Stimulated activated naive CD4-positive, alpha-beta T cell (primary cell): ENCODE measurements at regions not wholly inside any gene's neighbourhood (a gene's known extent, or its start where the extent isn't known, plus 50 kb on each side); places are given as distances from the start of the nearest gene placed in this dataset.

Source experiments
- DNase-seq, 6 experiments: peaks; one replicate each; lab custom pipeline; 2025; lab: John Stamatoyannopoulos, UW

DNA sequence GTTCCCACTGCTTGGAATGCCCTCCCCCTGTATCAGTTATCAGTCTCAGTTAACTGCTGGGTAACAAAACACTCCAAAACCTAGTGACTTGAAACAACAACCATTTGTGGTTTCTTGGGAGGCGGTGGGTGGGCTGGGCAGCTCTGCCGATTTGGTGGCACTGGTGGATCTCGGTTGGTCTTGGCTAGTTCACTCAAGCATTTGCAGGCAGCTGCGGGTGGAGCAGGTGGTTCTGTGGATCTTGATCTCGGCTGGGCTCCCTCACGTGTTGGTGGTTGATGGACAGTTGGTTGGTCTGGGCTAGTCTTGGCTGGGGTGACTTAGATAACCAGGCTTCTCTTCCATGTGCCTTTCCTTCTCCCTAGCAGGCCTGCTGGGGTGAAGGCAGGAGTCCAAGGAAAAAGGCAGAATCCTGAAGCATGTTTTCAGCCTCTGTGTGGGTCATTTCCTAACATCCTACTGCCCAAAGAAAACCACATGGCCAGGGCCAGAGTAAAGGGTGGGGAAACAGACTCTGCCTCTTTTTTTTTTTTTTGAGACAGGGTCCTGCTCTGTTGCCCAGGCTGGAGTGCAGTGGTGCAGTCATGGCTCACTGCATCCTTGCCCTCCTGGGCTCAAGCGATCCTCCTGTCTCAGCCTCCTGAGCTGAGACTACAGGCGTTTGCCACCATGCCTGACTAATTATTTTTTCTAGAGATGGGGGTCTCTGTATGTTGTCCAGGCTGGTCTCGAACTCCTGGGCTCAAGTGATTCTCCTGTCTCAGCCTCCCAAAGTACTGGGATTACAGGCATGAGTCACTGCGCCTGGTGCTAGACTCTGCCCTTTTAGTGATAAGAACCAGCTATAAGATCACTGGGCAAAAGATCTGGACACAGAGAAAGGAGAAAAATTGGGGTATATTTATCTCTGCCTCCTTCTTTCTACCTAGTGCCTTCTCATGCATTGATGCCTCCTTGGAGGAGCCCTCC lies 183.7 kb downstream of the RGS3 start:
- DNase-seq: no peak

DNA sequence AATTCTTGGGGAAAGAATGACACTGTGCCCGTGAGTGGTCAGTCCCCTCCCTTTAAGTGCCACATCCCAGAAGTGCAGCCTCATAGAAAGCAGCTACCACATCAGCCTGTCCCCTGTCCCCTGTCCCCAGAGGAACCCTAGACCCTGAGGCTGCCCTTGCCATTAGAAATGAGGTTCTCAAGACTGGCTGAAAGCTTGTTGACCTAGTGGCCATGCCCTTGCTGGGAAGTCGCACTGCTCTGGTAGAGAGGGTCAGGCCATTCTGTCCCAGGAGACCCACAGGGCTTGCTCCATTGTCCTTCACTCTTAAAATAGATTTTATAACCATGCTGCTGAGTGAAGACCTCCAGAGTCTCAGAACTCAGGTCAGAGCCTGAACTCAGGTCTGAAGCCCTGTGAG lies 184.5 kb downstream of the RGS3 start:
- no peak for DNase-seq

DNA sequence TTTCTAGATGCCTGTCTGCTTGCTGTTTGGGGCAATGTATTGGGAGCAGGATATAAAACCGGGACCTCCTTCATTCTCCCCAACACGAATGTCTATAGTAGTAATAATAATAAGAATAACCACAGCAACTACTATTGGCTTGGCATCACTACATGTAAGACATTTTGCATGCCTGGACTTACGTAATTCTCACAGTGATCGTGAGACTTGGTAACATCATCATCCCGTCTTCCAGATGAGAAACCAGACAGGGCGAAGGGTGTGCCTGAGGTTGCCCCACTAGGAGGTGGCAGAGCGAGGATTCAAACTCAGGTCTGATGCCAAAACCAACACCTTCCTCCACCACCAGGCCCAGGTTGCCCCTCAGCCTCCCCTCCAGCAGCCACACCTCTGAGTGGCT lies 185.1 kb downstream of the RGS3 start:
- DNase-seq: no peak

DNA sequence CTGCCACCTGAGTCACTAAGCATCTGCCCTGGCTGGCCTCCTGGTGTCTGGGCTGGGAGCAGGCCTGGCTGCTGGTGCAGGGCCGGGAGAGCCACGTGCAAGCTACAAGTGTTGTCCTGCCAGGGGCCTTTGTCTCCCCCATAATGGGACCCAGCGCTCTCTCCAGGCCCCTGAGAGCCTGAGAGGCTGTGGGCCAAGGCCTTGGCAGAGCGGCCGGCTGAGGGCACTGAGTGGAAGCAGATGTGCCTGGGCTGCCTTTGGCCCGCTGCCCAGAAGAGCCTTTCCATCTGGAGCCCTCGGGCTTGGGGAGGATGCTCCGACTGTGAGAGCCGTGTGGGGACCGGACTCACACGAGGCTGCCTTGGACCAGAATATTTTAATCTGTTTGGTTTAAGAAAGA lies 185.5 kb downstream of the RGS3 start:
- no peak for DNase-seq

DNA sequence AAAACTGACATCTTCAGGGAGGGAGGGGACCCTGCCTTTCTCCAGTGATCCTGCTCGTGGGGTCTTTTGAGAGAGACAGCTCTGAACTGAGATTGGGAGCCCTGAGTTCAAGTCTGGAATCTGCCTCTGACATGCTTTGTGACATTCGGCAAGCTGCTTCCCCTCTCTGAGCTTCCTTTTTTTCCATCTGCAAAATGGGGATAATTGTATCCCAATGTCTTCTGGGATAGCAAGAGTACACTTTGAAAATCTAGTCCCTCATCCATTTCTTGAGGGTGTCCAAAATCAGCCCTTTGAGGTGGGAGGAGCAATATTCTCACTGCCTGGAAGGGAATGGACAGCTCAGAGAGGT lies 186.3 kb downstream of the RGS3 start:
- no peak for DNase-seq

DNA sequence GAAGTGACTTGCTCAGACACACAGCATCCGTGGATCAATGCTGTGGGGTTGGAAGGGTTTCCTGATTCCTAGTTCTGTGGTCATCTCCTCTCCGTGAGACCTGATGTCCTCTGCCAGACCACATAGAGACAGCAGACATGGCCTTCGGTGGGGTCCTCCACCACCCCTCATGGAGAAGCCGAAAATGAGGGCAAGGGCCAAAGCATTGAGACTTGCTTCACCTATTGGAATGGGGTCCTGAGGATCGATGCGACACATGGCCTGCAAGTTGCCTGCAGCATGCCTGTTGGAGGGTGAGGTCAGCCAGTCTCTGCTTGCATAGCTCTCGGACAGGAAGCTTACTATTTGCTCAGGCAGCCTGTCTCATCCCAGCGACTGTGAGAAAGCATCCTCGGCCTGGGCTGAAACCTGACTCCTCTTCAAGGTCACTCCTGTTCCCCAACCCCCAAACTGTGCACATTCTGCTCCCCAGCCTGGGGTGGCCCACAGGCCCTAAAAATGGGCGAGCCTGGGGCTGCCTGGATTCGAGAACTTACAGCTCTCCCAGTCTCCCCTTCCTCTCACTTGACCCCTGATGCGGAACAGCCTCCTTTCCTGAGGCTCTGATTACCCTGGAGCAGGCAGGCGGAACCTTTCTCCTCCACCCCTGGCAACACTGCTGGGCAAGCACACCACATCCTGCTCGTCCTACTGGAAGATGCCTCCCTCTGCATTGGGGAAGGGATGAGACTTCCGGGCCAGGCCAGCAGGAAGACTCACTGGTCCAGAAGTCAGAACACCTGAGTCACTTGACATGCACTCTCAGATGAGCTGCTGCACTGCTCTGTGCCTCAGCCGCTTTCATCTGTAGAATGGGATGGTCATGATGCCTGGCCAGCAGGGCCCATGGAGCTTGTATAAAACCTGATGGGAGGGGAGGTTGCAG lies 186.9 kb downstream of the RGS3 start:
- no peak for DNase-seq

DNA sequence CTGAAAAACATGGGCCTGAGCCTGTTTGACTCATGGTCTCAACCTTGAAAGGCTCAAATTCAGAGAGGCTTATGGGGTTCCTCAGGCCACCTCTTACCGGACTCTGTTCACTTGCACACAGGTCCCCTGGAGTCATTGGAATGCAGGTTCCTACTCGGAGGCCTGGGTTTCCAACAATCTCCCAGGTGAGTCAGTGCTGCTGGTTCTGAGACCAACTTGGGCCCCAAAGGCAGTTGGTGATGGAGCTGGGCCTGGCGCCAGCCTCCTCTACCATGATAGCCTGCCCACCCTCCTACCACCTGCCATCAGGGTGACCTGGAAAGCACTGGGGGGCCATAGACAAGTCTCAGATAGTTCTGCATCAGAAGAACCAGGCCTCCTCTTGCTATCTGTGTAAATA lies 188.4 kb downstream of the RGS3 start:
- DNase-seq: no peak

DNA sequence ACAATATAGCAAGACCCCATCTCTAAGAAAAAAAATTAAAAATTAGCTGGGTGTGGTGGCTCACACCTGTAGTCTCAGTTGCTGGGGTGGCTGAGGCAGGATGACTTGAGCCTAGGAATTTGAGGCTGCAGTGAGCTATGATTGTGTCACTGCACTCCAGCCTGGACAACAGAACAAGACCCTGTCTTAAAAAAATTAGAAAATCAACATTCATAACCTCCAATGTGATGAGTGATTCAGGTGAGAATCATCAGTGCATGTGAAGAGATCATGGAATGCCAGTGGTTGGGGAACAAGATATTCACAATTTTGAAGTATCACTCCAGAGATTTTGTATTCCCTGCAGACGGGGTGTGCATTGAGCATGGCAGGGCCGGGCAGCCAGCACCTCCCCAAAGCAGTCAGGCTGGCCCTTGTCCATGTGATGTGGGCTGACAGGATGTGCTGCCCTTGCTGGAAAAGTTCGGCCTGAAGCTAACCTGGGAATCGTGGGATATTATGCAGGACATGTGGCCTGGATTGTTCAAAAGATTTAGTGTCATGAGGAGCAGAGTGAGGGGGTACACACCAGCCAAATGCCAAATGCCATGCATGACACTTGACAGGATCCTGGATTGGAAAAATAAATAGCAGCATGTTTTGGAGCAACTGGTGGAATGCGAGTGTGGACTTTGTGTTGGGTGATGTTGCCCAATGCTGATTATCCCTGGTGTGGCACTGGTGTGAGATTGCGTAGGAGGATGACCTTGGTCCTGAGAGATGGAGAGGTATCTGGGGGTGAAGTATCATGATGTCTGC lies 189.0 kb downstream of the RGS3 start:
- no peak for DNase-seq

DNA sequence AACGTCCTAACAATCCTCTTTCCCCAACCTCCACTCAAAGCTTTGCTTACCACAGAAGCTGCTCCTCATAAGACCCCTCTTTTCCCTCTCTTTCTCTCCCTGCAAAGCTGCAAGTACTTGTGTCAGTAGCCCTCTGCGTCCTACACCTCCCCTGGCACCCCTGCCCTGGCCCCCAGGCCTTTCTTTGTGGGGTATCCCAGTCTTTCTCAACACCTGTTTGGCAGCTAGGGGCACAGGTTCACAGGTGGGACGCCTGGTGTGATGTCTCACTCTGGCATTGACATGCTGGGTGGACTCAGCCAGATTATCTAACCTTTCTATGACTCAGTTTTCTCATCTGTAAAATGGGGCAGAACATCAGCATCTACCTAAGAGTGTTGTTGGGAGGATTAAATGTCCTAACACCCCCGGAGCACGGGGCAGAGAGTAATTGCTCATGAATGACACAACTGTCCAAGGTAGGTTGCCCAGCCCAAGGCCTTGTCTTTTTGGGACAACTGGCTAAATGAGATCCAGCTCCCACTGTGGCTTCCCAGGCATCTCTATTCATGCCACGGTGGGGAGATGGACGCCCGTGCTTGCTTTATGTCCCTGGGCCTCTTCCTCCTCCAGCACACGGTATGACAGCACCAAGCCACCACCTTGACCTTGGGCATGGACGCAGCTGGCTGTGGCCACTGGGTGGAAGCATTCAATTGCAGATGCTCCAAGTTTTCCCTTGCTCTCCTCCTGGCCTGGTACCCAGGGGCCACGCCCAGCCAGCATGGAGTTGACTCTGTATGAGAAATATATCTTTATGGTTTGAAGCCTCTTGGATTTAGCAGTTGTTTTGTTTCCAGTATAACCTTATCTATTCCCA lies 190.4 kb downstream of the RGS3 start:
- DNase-seq: no peak

DNA sequence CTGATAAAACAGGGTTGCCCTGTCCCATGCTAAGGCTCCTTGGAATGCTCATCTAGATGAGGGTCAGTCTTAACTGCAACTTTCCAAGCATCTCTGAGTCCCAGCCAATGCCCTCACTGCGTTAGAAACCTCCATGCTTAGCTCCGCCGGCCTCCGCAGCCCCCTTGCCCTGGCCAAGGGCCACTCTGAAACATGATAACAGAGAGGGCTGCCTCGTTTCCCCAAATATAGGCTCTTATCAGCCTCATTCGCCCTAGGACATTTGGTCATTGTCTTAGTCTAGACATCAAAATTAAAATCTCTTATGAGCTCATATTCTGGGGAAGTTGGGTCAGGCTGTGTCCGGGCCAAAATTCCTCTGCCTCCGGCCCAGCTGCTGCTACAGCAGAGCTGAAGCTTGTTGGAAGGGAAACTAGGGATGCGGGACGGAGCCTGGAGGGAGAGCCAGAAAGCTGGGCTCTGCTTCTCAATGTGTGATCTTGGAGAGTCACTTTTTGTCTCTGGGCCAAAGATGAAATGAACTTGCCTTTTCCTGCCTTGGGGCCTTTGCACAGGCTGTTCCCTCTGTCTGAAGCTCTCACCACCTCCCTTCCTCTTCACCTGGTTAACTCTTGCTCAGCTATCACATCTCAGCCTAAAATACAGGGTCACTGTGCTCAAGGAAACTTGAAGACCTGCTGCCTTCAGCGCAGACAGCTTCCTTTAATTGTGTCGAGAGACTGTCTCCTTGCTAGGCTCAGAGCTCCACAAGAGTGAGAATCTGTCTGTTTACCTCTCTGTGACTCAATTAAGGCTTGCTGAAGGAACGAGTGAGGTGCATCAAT lies 191.3 kb downstream of the RGS3 start:
- DNase-seq: no peak

DNA sequence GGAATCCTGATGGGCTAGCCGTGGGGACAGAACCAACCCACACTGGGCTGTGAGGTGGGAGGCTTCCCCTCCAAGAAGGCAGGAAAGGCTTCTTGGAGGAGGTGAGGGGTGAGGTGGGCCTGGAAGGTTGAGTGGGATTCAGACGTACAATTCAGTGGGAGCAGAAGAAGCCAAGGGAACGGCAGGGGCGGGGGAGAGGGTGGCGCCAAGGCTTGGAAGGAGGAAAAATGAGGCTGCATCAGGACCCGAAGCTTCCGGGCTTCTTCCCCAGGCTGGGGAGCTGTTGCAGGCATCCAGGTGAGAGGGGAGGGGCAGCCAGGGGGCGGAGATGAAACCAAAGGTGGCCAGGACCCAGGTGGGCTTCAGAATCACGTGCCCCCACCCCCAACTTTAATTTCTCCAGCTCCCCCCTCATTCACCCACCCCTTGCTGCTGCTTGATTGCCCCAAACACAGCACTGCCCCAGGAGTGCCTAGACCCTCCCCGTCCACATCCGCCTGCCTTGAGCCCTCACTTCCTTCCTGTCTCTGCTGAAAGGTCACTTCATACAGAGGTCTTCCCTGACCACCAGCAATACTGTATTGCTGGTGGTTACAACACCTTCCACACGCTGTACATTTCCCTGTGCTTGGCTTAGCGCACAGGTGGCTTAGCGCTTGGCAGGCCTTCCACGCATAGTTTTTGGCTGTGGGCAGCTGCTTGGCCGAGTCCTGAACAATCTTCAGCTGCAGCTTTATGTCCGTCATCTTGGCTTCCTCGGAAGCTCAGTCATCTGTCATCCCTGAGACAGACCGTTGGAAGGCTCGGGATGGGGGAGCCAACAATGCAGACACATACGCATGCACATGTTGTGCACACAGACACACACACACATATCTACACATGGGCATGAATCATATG lies 193.5 kb downstream of the RGS3 start:
- no peak for DNase-seq

DNA sequence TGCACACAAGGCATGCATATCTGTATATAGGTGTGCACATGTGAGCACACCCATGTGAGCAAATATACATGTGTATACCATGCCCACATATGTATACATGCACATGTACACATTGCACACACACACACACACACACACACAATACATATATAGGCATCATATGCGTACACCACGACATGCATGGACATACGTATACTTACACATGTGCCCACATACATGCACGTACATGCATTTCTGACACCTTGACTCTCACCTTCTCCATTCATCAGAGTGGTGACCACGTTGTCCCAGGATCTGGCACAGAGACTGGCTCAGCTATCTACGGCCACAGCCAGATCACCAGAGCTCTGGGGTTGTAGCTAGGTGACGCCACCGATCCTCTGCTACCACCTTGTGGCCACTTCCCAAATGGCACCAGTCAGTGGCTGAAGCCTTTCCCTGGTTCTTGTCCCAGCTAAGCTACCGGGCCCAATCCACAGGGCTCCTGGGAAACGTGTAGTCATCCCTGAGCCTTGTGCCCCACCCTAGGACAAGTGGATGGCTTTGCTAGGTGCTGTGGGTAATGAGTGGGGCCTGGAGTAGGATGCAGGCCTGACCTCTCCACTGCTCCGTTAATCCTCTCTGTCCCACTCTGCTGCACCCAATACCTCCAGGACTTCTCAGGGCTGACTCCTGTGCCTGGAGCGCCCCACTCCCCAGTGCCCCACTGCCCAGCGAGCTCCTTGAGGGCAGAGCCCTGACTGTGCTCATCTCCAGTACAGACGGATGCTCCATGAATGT lies 194.4 kb downstream of the RGS3 start:
- DNase-seq: peak; percentile 38 to 77 (median 62)

DNA sequence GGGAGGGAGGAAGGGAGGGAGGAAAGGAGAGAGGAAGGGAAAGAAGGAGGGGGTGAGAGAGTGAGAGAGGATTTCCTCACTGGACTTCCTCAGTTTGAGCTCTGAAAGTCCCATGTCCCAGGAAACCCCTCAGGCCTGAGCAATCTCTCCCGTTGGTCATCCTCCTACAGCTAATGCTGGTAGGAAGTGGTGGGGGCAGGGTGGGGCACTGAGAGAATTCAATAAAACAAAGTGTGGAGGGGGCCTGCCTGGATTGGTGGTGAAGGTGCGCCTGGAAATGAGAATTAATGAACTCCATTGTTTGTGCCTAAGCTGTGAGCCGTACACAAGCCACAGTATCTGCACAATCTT lies 195.0 kb downstream of the RGS3 start:
- no peak for DNase-seq

DNA sequence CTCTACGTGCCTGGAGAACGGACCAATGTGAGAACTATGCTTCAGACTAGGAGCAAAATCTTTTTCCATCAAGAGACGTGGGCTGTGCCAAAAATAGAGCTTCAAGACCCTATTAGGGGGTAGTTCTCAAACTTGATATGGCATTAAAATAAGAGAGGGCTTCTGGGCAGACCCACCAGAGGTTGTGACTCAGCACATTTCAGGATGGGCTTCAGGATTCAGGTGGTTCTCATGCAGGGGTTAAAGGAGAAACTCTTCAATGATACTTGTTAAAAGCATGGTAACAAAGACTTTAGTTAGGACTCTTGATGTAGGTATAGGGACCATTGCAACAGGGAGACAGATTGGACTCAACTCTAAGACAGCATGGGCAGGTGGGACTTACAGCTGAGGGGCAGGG lies 195.5 kb downstream of the RGS3 start:
- DNase-seq: no peak

DNA sequence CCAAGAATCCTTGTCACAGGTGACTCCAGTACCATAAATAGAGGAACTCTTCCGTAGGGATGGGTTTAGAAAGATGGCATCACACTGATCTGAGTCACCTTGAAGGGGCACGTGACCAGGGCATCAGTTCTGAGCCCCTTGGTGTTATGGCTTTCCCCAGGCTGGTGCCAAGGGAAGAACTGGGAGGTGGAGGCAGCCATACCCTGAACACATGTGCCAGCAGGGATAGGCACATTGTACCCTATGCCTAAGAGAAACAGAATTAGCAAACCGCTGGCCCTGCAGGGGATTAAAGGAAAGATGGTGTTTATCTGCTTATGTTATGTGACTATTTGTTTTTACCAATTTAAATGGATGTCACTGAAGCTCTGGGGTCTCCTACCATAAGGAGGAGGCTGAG lies 196.2 kb downstream of the RGS3 start:
- DNase-seq: no peak

DNA sequence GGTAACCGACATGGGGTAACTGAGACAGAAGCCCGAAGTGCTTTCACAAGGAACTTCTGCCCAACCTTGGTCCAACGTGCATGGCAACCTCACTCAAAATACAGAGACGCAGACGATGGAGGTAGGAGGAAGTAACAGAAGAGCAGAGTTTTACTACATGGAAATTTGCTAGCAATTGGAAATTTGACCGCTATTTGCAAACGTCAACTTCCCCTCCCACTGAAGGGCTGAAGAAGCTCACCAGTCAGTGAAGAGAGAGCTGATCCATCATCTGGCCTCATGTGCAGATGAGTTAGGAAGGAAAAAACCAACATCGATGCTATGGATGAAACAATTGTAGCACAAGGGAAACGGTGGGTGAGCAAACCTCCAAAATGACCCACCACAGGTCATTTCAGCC lies 196.7 kb downstream of the RGS3 start:
- DNase-seq: no peak

DNA sequence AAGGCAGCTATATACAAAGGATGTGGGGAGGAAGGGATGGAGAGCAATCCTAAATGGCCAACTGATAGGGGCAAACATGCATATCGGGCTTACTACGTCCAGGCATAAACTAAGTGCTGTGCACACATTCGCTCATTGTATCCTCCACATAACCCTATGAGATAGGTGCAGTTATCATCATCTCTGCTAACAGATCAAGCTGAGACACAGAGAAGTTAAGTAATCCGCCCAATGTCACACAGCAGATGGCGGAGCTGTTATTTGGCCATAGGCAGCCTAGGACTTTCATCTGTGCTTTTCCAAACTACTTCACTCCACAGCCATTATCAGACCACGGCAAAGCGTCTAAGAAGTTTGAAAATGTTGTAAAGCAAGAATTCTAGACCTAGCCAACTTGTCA lies 197.5 kb downstream of the RGS3 start:
- no peak for DNase-seq

DNA sequence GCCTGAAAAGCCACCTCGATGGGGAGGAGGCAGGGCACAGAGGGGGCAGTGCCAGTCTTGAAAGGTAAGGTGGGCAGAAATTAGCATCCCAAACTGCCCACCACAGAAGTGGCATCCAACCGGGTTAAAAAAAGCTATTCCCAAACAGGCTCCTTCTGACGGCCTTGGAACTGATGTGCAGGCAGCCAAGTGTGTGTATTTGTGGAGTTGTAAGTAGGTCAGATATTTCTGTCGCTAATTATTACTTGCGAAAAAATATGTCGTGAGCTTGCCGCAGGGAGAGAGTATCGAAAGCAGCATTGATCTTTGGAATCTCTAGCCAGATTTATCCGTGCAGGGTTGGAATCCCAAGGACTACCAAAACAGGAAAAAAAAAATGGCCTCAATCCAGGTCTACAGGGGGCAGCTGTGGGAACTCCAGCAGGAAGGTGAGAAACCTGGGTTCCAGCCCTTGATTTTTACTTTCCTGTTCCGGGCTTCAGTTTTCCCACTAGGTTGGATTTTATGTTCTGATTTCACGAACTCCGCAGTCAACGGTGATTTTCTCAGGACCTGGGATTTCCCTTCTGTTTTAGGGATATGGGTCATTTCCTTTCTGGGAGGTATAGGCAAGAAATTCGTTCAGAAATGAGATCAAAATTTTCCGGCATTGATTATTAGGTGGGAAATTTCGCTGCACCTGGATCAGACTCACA lies 200.8 kb downstream of the RGS3 start:
- no peak for DNase-seq
